ENCODE measurements at regions not wholly inside any gene's neighbourhood (a gene's known extent, or its start where the extent isn't known, plus 50 kb on each side); places are given as distances from the start of the nearest gene placed in this dataset.
"Not testable (repeated sequence)": the region's sequence is repeated elsewhere in the genome, so short reads cannot be mapped to it uniquely, and the experiment has no call there.

GRCh38 chr14:35174342-35174741 is 52.0 kb downstream of the PRORP start:
- no peak for DNase-seq (ENCODE audit: low read depth)

GRCh38 chr14:35180179-35180578 is 57.8 kb downstream of the PRORP start:
- DNase-seq (ENCODE audit: low read depth) = no peak

DNA sequence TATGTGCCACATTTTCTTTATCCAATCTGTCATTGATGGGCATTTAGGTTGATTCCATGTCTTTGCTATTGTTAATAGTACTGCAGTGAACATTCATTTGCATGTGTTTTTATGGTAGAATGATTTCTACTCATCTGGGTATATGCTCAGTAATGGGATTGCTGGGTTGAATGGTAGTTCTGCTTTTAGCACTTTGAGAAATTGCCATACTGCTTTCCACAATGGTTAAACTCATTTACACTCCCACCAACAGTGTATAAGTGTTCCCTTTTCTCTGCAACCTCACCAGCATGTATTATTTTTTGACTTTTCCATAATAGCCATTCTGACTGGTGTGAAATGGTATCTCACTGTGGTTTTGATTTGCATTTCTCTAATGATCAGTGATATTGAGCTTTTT is 62.5 kb downstream of the PRORP start:
- DNase-seq (ENCODE audit: low read depth) = not testable (repeated sequence)

GRCh38 chr14:35189422-35189821 is 67.1 kb downstream of the PRORP start:
- DNase-seq (ENCODE audit: low read depth) = no peak

DNA sequence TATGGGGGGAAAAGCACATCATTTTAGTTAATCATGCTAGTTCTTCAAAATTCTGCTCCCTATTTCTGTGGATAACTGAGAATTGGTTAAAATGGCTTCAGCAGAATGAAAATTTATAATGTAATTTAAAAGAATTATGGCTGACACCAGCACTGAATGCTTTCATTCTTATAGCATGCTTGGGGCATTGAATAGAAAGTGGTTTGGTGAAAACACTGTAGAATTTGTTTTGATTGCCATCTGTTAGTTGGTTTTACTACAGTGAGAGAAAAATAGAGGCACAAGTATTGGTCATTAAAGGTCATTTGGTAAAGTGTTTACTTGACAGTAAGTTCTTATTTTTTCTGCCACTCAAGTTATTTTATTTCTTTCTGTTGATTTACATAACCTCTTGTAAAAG is 70.8 kb downstream of the PRORP start:
- no peak for DNase-seq (ENCODE audit: low read depth)

DNA sequence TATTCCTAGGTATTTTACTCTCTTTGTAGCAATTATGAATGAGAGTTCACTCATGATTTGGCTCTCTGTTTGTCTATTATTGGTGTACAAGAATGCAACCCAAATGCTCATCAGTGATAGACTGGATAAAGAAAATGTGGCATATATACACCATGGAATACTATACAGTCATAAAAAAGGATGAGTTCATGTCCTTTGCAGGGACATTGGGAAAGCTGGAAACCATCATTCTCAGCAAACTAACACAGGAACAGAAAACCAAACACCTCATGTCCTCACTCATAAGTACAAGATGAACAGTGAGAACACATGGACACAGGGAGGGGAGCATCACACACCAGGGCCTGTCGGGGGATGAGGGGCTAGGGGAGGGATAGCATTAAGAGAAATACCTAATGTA is 71.8 kb downstream of the PRORP start:
- not testable (repeated sequence) for DNase-seq (ENCODE audit: low read depth)

- peak; percentile 29 for DNase-seq (ENCODE audit: low read depth)
Measured at GRCh38 chr14:35196571-35196970, 74.2 kb downstream of the PRORP start.

GRCh38 chr14:35197015-35197414 is 74.7 kb downstream of the PRORP start:
- peak; percentile 75 for DNase-seq (ENCODE audit: low read depth)

DNA sequence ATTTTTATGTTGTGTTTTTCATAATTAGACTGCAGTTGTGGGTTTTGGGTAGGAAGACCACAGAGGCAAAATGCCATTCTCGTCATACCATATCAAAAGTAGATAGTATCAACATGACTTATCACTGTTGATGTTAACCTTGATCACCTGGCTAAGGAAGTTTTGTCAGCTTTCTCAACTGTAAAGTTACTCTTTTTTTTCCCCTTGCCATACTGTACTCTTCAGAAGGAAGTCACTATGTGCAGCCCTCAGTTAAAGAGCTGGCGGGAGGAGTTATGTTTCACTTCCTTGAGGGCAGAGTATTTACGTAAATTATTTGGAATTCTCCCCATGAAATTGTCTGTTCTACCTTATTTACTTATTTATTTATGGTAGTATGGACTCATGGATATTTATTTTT is 78.7 kb downstream of the PRORP start:
- DNase-seq (ENCODE audit: low read depth) = no peak

DNA sequence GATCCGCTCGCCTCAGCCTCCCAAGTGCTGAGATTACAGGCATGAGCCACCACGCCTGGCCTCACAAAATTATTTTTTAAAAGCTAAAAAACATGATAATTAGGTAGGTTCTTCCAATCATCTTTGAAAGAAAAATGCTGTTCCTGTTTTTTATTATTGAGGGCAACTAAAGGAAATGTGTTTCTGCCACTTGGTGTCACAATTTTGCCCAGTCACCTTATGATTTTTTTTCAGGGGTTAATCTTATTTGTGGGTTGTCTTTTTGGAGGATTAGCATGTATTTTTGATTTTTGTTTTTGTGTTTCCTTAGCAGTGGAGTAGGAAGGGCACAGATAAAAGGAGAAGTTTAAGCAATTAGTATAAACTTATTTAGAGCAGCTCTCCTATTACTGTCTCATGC is 79.8 kb downstream of the PRORP start:
- no peak for DNase-seq (ENCODE audit: low read depth)

- DNase-seq (ENCODE audit: low read depth) = no peak
Measured at GRCh38 chr14:35205737-35206136, 83.4 kb downstream of the PRORP start.

DNA sequence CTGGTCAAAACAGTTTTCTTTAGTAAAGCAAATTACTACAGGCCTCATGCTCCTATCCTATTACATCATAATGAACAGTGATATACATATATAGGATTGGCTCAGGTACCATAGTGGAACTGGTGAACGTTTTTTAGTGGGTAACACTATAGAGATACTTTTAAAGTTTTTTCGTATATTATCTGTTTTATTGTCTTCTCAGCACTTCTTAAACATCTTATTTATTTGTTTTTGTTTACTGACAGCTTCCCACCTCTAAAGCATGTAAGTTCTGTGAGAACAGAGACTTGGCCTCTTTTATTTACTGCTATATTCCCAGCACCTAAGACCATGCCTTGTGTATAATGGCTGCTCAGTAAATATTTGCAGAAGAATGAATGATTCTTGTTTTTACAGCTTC is 81.1 kb upstream of the PSMA6 start:
- no peak for DNase-seq (ENCODE audit: low read depth)

- DNase-seq (ENCODE audit: low read depth) = no peak
Measured at GRCh38 chr14:35212471-35213142, 79.6 kb upstream of the PSMA6 start.

DNA sequence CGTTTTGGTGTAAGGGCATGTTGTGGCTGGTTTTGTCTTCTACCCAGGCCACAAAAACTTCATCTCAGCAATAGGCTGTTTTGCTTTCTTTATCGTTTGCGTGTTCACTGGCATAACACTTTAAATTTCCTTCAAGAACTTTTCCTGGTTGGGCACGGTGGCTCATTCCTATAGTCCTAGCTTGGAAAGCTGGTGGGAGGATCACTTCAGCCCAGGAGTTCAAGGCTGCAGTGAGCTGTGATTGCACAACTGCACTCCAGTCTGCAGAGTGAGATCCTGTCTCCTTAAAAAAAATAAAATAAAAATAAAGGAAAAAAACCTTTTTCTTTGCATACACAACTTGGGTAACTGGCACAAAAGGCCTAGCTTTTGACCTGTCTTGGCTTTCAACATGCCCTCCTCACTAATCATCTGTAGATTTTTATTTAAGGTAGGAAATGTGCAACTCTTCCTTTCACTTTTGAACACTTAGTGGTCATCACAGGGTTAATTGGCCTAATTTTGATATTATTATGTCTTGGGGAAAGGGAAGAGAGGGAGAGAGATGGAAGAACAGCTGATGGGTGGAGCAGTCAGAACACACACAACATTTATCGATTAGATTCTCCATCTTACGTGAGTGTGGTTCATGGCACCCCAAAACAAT is 78.9 kb upstream of the PSMA6 start:
- no peak for DNase-seq (ENCODE audit: low read depth)

- DNase-seq (ENCODE audit: low read depth) = peak; percentile 60
Measured at GRCh38 chr14:35213869-35214387, 78.3 kb upstream of the PSMA6 start.

- DNase-seq (ENCODE audit: low read depth) = not testable (repeated sequence)
Measured at GRCh38 chr14:35214402-35214801, 77.8 kb upstream of the PSMA6 start.

DNA sequence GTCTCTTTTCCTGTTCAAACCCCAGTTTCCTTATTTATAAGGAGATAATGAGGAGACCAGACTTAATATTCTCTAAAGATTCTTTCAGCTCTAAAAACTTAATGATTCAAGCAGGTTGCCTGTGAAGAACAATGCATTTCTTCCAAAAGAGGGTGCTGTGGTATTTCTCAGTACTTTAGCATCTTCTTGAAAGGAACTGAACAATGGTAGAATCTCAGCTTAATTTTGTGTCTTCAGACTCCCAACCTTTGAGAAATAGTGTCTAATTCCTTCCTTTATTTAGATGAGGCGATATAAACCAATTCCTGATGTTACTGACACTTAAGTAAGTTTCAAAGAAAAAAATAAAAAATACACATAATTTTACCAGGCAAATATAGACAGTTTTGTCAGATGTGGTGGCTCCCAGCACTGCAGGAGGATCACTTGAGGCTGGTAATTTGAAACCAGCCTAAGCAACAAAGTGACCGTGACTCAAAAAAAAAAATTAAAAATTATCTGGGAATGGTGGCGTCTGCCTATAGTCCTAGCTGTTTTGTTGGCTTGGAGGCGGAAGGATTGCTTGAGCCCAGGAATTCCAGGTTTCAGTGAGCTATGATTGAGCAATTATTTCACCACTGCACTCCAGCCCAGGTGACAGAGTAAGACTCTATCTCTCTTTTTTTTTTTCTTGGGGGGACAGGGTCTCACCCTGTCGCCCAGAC is 76.9 kb upstream of the PSMA6 start:
- peak; percentile 60 for DNase-seq (ENCODE audit: low read depth)

GRCh38 chr14:35218176-35218575 is 74.0 kb upstream of the PSMA6 start:
- not testable (repeated sequence) for DNase-seq (ENCODE audit: low read depth)

GRCh38 chr14:35218963-35219362 is 73.2 kb upstream of the PSMA6 start:
- no peak for DNase-seq (ENCODE audit: low read depth)

GRCh38 chr14:35220027-35220676 is 72.0 kb upstream of the PSMA6 start:
- DNase-seq (ENCODE audit: low read depth) = no peak

GRCh38 chr14:35220920-35221319 is 71.3 kb upstream of the PSMA6 start:
- DNase-seq (ENCODE audit: low read depth) = no peak

GRCh38 chr14:35221462-35221861 is 70.7 kb upstream of the PSMA6 start:
- DNase-seq (ENCODE audit: low read depth) = peak; percentile 39
